HG02678 (cell line): ENCODE measurements at regions not wholly inside any gene's neighbourhood (a gene's known extent, or its start where the extent isn't known, plus 50 kb on each side); places are given as distances from the start of the nearest gene placed in this dataset.
"Not testable (repeated sequence)": the region's sequence is repeated elsewhere in the genome, so short reads cannot be mapped to it uniquely, and the experiment has no call there.

Experiments
- ATAC-seq: cut with Tn5 transposase; IDR thresholded peaks from one replicate; pipeline ENCODE4 v1.9.1; 2021; ENCODE audit warnings: mild to moderate bottlenecking, moderate library complexity; ENCODE audit not compliant: unreplicated experiment

DNA sequence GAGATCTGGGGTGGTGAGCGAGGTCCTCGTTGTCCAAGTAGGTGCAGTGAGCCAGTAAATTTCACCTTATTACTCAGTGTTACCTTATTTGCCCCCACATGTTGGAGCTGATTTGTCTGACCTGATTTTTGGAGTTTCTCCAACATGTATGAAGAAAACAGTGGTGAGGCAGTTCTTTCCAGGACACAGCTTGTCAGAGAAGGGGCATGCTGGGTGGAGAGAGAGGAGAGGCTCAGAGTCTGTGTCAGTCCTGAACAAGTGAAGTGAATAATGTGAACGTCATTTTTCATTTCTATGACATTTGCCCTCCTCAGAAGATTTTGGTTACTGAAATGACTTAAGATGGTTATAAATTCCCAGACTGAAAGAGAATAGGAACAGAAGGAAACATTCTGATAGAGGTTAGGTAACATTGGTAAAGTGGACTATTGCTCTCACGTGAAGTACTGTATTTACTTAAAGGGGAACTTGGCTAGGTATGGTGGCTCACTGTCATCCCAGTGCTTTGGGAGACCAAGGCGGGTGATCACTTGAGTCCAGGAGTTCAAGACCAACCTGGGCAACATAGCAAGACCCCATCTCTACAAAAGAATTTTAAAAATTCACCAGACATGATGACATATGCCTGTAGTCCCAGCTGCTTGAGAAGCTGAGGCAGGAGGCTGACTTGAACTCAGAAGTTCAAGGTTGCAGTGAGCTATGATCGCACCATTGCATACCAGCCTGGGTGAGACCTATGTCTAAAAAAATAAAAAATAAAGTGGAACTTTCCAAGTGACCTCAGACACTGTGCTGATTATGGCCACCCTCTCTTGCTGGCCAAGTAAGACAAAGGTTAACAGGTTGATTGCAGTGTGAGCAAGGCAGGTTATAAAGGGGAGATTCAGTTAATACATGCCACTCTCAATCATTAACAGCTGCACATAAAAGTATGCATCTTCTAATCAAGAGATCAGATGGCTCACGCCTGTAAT lies 184.3 kb downstream of the EDN1 start:
- no peak for ATAC-seq

DNA sequence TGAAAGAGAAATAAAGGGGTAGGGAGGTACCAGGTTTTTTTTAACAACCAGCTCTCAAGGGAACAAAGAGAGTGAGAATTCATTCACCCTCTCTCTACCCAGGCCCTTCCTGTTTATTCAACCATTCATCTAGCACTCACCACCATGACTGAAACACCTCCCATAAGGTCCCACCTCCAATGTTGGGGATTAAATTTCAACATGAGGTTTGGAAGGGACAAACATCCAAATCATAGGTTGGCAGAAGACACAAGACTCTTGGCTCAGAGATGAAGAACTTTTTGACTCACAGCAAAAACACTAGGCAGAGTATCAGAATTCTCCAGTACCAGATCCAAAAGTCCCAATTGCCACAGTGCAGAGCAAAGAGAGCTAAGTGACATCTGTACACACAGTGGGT lies 186.3 kb downstream of the EDN1 start:
- no peak for ATAC-seq

DNA sequence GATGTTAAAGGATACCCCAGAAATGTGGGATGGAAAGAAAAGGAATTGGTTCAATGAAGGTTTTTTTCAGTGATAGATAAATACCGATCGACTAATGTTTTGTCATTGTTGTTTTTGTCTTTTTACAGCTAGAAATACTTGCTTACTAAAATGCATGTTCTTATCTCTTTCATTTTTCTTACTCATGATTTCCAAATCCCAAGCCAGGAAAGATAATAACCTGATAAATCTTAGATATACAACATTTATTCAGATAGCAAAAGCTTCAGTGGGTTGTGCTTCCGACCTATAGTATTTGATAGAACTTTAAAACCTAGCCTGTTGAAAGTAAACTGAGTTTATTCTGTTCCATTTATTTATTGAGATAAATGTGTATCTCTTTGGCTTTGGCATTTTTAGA lies 187.5 kb downstream of the EDN1 start:
- ATAC-seq: no peak

DNA sequence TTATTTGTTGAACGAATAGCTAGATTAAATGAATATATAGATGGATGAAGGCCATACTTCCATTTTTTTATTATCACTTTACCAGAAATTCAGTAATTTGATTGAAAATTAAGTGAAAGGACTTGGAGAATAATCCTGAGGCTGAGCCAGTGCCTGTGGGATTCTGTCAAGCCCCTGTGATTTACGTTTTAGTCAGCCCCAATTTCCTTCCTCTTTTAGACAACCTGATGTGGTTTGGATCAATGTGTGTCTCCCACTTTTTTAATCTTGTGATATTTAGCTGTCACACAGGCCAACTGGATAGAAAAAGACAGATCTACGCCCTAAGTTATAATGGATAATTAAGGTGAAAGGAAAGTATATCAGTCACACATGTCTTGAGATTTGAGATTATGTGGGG lies 188.8 kb downstream of the EDN1 start:
- no peak for ATAC-seq

DNA sequence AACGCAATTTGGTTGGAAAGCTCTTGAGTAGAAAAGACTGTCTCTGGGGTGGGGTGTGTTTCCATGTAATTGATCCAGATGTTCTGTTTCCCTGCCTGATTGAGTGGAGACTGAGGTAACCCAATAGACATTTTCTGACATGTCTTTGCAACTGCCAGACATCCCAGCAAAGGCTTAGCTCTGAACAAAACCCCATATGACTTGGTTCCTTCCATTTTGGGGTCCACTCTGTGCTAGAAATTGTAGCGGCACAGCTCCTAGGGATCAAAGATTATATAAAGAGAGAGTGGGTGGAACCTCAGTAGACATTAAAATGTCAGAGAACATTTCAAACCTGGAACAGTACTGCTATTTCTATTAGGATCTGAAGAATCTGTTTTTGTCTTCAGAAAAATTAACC lies 189.3 kb downstream of the EDN1 start:
- ATAC-seq: no peak

DNA sequence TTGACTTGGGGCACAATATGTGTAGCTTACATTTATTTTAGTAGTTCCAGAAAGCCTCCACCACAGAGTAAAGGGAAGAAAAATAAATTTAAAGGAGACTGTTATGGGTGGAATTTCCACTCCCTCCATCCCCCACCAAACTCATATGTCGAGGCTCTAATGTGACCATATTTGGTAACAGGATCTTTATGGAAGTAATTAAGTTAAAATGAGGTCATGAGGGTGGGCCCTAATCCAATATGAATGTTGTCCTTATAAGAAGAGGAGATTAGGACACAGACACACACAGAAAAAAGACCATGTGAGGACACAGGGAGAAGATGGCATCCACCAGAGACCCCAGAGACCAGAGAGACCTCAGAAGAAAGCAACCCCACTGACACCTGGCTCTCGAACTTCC lies 189.7 kb downstream of the EDN1 start:
- ATAC-seq: no peak

DNA sequence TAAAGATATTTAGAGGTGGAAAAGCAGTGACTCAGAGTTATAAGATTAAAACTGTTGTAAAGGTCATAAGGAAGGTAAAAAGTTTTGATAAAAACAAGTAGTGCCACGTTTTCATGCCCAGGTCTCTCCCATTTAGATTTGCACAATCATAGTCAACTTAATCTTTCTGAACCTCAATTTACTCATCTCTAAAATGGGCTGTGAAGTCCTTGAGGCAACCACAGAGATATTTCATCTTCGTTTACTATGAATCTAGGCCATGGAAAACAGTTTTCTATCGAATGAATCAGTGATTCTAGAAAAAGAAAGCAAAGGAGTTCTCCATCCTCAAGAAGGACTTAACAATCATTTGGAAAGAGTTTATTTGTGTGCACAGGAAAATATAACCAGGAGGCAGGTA lies 190.2 kb downstream of the EDN1 start:
- no peak for ATAC-seq

DNA sequence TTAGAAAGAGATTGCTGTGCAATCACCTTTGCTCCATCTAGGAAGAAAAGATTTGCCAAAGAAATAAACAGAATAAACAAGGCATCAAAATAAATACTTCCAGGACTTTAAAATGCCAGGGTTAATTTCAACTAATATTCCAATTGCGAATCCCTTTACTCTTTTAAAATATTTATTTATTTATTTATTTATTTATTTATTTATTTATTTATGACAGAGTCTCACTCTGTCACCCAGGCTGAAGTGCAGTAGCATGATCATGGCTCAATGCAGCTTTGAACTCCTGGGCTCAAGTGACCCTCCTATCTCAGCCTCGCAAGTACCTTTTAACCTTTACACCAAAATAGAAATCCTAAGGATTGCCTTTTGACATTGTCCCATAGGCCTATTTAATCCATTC lies 191.1 kb downstream of the EDN1 start:
- no peak for ATAC-seq

DNA sequence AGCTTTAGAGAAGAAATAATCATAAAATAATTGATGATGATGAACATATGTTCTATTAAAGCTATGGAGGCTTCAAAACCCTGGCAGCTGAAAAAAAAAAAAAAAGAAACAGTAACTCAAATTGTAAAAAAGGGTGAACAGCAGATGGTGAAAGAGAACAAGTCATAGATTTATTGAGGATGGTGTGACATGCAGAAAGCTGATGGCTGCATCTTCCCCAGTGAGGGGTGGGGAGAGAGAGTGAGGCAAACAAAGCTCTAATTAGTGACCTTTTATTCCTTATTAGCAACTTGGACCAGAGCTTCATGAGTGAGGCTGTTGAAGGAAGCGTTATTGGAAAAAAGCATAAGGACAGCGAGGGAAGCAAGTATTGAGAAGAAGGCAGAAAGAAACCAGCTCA lies 191.7 kb downstream of the EDN1 start:
- ATAC-seq: no peak

DNA sequence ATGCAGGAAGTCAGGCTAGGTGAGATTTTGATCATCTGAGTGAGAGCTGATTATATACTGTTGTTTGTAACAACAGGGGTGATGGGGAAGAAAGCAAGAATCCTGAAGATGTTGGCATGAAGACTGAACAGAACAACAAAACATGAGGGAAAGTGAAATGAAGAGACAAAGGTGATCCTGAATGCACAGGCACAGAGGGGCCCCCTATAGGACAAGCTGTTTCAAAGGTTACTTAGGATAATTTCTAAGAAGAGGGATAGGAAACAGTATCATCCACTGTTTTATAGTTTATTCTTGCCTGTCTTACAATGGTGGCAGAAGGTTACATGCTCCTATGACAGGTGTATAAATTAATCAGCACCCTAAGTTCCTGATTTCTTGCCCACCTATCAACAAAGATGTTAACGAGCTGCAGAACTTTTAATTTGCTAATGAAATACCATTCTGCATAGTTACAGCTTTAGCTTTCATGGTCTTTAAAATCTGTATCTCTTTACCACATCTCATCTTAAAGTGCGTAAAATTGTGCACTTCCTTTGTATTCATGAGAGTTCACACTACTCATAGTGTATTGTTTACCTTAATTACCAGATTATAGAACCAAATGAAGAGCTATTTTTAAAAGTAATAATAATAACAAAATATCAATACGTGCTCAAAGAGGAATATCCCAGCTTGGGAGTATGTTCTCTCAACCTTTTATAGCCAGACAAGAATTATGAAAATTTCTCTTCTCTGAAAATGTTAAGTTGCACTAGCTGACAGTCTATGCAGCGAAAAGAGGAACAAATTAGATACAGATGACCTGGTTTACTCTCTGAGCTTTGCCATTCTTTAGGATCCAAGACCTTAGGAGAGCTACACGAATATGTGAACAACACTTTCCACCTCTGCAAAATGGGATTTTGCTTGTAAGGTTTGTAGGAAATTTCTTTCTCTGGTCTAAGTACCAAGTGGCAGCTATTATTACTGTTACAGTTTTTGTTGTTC lies 192.5 kb downstream of the EDN1 start:
- ATAC-seq: no peak

DNA sequence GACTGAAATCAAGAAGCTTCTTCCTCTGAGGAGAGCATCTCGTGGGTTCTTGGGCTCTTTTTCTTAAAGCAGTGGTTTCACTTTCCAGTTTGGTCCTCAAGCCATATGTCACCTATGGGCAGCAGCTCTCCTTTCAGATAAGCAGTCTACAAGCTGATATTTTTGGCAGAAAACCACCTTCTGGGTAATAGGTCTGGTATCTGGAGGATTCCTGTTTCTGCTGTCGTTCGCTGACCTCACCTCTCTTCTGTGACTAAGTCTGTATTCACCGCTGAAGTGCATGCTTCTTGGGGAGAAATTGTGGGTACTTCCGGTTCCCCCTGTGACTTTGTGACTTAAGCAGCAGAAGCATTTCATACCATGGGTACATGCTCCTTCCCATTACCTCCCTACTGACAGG lies 193.6 kb downstream of the EDN1 start:
- peak; percentile 89 for ATAC-seq

DNA sequence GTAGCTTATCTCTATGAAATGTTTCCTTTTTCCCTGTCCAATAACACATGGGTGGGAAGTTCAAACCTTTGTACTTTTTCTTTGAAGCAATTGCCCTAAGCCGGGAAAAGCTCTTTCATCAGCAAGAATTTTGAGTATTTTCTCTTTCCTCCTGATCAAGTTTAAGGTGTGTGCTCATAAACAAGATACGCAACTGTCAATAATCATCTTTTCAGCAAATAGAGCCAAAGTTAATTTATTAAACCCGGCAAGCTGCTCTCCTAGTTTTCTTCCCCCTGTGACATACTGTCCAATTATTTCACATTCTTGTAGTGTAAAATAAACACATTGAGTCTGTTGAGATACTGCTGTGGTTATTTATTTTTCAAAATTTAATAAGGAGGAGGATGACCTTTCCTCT lies 194.4 kb downstream of the EDN1 start:
- ATAC-seq: no peak

DNA sequence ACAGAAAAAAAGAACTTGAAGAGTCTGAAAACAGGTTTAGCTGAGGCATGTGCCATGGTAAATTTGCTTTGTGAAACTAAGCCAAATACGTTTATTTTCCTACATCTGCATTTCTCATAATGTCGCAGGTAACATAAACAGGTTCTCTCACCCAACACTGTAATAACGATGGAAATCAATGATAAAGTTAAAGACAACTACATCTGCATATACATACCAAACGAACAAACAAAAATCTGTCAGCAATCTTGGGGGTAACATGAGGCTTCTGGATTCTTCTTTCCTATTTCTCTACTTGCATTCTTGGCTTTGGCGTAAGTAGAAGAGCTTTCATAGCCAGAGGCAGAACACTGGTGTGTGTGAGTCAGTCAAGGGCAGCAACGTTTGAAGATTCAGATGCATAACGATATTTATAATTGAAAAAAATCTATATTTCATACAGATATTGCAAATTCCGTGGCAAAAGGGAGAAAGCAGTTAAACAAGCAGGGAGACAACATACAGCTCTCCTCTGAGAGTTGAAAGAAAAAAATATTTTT lies 195.1 kb downstream of the EDN1 start:
- no peak for ATAC-seq

DNA sequence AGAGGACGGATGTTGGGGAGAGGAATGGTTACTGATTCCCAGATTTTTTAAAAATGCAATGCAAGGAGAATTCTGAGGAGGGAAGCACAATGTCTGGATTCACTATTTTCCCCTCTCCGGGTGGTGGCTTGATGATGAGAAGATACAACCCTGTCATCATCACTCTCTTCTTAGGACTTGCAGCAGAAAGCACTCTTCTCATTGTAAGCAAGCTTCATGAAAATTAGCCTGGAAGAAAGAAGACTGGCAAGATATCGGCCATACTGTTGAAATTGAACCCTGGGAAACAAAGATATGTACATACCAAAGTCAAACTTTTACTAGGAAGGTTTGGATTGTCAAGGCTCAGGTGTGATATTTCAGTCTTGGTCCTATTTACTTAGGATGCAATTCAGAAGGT lies 195.7 kb downstream of the EDN1 start:
- ATAC-seq: no peak

DNA sequence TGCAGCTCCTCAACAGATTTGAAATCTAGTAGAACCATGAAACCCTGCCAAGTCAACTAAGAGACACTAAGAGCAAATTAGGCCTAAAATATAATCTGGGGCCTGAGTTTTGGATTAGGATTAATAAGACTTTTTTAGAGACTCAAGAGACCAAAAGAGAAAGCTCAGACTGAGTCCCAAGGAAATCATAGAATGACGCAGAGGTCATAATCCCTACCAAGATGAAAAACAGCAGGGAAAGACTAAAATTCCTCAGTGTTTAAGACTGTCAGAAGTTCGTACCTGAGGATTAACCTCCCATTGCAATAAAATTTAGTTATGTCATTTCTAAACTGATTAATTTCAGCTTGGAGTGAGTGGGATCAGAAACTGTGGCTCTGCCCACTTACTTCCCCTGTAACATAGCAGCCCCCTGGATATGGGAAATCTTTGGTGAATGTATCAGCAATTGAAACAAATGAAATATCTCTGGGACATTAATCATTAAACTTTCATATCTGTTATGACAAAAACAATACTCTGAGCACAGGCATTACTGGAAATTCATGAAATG lies 200.3 kb downstream of the EDN1 start:
- ATAC-seq: no peak

DNA sequence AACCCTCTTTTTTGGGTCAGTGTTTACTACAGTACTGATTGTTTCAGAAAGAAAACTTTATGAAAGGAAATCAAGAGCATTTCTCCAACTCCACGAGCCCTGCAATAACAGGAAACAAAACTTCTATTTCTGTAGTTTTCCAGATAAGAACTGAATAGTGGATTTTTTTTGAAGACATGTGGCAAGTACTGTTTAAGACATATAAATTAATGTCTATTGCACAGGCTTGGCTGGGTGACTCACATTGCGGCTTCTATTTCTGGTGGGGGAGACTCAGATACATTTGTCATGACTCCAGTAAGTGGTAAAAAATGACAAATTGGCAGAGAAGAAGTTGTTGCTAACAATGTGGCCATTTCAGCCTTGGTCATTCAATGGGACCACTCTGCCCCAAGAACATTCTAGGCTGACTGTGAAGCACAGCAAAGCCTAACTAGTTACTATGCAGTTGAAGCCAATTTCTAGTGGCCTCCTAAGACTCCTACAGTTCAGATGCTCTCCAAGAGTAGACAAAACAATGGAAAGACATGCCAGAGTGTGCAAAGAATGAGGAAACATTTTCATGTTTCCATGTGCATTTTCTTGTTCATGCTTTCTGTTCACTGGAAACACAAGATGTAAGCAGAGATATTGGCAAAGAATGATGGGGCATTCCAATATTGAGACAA lies 200.9 kb downstream of the EDN1 start:
- ATAC-seq: no peak

DNA sequence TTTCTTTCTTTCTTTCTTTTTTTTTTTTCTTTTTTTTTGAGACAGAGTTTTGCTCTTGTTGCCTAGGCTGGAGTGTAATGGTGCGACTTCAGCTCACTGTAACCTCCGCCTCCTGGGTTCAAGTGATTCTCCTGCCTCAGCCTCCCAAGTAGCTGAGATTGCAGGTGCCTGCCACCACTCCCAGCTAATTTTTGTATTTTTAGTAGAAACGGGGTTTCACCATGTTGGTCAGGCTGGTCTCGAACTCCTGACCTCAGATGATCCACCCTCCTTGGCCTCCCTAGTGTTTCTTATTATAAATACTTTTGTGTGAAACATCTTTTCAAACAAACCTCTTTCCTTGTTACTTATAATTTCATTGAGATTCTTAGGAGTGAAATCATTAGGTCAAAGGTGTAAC lies 202.8 kb downstream of the EDN1 start:
- ATAC-seq: not testable (repeated sequence)

DNA sequence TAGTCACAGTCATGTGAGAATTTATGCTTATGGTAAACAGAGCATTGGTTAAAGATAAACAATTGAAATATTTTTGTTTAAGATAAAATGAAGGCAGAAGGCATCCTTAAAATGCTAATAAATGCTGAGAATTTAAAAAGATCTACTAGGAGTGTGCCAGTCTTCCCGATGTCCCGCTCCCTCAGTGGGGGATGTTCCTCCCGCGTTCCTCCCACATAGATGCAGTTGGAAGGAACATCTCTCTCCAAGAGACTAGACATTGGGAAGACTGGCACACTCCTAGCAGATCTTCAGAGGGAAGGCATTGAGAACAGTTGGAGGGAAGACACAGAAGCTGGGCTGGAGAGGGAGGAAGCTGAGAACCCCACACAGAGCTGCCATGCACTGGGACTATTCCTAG lies 203.3 kb downstream of the EDN1 start:
- no peak for ATAC-seq

DNA sequence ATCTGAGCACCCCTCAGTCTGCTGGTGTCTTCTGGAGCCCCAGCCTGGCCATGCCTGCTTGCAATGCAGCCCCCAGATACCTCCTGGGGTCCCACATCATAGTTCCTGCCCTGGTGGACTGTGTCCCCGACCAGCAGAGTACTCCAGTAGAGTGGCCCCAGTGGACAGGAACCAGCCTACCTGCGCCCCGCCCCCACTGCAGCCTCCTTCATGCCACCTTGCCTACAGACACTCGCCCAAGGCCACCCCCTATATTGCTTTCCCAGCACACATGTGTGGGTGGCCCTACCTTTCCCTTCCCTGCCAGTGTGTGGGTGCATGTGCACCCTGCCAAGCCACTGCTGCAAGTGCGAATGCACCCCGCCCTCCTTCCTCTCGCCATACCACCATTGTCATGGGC lies 204.0 kb downstream of the EDN1 start:
- ATAC-seq: no peak

DNA sequence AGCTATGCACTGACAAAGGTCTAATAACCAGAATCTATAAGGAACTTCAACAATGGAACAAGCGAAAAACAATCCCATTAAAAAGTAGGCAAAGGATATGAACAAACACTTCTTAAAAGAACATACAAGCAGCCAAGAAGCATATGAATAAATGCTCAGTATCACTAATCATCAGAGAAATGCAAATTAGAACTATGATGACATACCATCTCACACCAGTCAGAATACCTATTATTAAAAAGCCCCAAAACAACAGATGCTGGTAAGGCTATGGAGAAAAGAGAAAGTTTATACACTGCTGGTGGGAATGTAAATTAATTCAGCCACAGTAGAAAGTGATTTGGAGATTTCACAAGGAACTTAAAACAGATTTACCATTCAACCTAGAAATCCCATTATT lies 211.8 kb downstream of the EDN1 start:
- no peak for ATAC-seq
